ENCODE measurements at regions not wholly inside any gene's neighbourhood (a gene's known extent, or its start where the extent isn't known, plus 50 kb on each side); places are given as distances from the start of the nearest gene placed in this dataset.

GRCh38 chr9:87083986-87084385 lies 136.7 kb upstream of the GAS1 start:
- no peak for TF ChIP-seq CTCF (IDR thresholded peaks at IDR 0.05; ENCODE audit: insufficient read depth, low read length)
- no peak for TF ChIP-seq GABPA (IDR thresholded peaks at IDR 0.05; ENCODE audit: low read depth)
- TF ChIP-seq POLR2AphosphoS5 (IDR thresholded peaks at IDR 0.05; ENCODE audit: low read depth): no peak
- no peak for TF ChIP-seq REST (IDR thresholded peaks at IDR 0.05; ENCODE audit: insufficient replicate concordance, low read depth)
- no peak for TF ChIP-seq SPI1 (IDR thresholded peaks at IDR 0.05; ENCODE audit: borderline replicate concordance, low read depth)
